ENCODE measurements at regions not wholly inside any gene's neighbourhood (a gene's known extent, or its start where the extent isn't known, plus 50 kb on each side); places are given as distances from the start of the nearest gene placed in this dataset.

DNA sequence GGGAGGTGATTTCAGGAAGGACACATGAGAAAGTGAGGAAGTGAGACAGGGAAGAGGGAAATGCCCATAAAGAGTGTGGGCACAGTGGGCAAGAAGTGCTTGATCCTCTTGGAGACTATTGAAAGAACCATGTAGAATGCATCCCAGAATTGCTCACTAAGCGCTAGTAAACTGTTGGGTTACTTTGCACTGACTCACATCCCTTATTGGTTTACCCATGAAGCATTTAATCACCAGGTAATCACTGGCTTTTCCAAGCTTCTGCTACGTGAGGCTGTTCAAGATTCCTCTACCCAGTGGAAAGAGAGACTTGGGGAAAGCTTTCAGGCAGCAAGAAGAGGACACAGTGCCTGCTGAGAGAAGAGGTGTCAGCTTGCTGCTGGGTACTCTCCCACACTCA, 410.0 kb upstream of the JAG1 start:
- no peak for DNase-seq (ENCODE audit: low read depth)

- no peak for DNase-seq (ENCODE audit: low read depth)
Observed at GRCh38 chr20:11084508-11084907, 410.7 kb upstream of the JAG1 start.

GRCh38 chr20:11086970-11087369, 413.2 kb upstream of the JAG1 start:
- no peak for DNase-seq (ENCODE audit: low read depth)

GRCh38 chr20:11090751-11091150, 417.0 kb upstream of the JAG1 start:
- DNase-seq (ENCODE audit: low read depth): no peak

DNA sequence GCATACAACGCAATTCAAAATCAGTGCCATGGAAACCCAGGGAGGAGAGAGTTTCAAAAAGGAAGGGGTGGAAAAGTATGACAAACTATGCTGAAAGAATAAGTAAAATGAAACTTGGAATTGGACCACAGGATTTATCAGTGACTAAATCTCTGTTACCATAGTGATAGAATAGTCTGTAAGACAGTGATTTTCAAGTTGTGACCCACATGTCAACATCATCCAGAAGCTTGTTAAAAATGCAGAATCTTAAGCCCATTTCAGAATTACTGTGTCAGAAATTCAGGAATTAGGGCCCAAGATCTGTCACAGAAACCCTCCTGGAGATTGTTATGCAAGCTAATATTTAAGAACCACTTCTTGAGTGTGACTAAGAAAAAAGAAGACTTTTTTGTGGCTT, 417.7 kb upstream of the JAG1 start:
- no peak for DNase-seq (ENCODE audit: low read depth)

DNA sequence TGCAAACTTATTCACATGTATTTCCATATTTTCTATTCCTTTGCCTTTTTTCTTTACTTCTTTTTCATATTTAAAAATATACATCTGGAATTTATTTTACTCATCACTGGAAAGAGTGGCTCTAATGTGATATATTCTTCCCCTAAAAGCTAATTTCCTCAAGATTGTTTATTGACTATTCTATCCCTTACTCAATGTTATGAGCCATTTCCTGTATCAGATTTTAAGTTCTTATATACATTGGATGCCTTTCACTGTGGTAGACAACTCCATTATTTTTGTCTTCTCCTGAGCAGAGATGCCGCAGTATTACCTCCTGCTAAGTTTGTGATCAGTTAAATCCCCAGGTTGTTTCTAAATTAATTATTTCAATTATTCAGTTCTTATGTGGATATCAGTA, 418.4 kb upstream of the JAG1 start:
- DNase-seq (ENCODE audit: low read depth): no peak

DNA sequence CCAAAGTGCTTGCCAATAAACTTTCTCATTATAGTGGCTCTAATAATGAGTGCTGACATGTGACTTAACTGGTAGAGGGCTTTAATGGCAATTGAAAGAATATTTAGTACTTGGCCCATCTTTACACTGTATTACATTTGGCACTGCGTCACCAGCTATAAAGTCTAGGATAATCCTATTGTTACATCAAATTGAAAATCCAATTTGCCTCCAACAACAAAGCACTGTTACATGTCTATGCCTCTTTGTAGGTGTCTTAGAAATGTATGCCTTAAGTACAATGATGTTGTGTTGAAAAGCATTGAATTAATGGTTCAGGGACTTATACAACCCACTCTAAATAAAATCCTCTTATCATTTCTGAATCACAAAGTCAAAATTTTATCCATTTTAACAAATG, 420.4 kb upstream of the JAG1 start:
- no peak for DNase-seq (ENCODE audit: low read depth)

GRCh38 chr20:11094711-11095110, 420.9 kb upstream of the JAG1 start:
- DNase-seq (ENCODE audit: low read depth): no peak

DNA sequence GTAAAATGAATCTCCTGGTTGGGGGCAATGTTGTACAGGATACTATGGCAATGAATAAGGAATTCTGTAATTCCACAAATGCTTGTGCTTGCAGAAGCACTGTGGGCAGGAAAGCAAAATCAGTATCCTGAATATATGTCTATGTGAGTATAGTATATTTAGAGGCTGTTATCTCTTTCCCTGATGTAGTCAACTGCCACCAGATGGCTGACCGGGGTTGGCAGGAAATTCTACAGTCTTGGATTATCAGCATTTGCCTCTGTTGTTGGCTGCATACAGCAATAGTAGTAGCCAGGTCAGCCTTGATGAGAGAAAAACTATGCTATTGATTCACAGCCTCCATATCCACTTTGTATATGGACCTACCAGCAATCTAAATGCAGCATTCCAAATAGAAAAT, 425.1 kb upstream of the JAG1 start:
- no peak for DNase-seq (ENCODE audit: low read depth)

- no peak for DNase-seq (ENCODE audit: low read depth)
Observed at GRCh38 chr20:11101243-11101642, 427.4 kb upstream of the JAG1 start.

DNA sequence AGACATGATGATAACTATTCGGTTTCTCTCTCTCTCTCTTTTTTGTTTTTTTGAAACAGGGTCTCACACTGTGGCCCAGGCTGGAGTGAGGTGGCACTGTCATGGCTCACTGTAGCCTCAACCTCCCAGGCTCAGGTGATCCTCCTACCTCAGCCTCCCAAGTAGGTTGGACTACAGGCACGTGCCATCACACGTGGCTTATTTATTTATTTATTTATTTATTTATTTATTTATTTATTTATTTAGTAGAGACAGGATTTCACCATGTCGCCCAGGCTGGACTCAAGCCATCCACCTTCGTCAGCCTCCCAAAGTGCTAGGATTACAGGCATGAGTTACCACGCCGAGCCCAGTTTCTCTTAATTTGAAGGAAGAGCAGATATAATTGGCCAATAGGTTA, 427.9 kb upstream of the JAG1 start:
- DNase-seq (ENCODE audit: low read depth): no peak

- no peak for DNase-seq (ENCODE audit: low read depth)
Observed at GRCh38 chr20:11103866-11104265, 430.1 kb upstream of the JAG1 start.

- DNase-seq (ENCODE audit: low read depth): no peak
Observed at GRCh38 chr20:11108102-11108810, 434.5 kb upstream of the JAG1 start.

DNA sequence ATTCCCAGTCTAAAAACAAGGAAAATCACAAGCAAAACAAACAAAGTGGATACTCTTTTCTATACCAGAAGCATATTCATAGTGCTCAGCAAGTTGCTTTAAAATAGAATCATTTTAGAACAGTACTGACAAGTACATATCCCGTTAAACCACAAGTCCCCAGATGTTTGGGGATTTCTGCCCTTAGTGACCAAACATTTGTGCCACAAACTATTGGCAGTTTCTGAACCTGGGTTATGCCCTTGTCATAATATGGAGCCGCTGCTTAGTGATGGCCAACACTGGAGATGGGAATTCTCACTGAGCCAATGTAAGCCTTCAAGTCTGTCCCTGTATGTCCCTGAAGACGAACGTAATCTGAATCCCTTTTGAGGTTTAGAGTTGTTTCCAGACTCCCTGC, 436.7 kb upstream of the JAG1 start:
- no peak for DNase-seq (ENCODE audit: low read depth)

- no peak for DNase-seq (ENCODE audit: low read depth)
Observed at GRCh38 chr20:11111191-11111590, 437.4 kb upstream of the JAG1 start.

DNA sequence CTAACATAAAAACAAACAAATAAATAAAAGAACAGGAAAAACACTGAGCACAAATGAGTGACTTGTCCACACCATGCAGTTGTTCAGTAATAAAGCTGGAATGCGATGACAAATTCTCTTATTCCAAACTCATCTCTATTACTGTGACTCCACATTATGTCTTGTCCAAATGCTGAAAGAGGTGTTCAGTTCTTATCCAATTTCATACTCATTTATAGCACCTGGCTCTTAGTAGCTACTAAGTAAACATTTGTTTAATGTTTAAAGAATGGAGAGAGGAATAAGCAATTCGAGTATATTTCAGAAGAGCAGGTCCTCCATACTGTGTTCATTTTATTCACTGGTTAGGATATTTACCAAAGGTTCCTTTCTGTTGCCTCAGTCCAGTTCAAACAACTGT, 439.0 kb upstream of the JAG1 start:
- no peak for DNase-seq (ENCODE audit: low read depth)

- no peak for DNase-seq (ENCODE audit: low read depth)
Observed at GRCh38 chr20:11114382-11114781, 440.6 kb upstream of the JAG1 start.

DNA sequence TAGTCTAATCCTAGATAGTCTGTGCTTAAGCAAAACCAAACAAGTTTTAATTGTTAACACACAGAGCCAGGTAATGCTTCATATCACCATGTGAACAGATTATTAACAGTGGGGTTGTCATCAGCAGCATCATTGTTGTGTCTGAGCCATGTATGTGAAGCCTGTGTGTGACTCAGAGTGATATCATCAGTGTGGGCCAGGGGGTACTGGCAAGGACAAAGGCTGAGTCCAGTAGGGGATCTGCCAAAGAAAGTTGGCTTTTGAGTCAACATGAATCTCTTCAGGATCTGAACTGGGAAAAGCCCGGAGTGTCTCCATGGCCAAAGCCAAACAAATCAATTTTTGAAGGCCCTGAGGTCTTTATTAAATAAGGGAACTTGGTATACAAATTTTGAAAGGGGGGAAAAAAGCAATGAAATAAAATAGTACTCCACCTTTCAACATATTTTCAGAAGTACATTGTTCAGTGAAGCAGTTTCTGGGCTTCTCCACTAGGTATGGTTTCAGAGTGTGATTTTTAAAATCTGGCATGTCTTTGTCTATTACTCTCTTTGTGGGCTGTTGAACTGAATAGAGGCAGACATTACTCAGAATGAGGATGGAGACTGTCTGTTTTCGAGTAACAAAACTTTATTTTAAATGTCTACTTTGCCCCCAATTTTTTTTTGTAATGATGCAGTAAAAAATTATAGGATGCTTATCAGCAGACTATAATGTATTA, 444.2 kb upstream of the JAG1 start:
- DNase-seq (ENCODE audit: low read depth): no peak

- DNase-seq (ENCODE audit: low read depth): no peak
Observed at GRCh38 chr20:11118802-11119380, 445.1 kb upstream of the JAG1 start.

GRCh38 chr20:11119573-11119972, 445.8 kb upstream of the JAG1 start:
- no peak for DNase-seq (ENCODE audit: low read depth)

- DNase-seq (ENCODE audit: low read depth): no peak
Observed at GRCh38 chr20:11120431-11120830, 446.6 kb upstream of the JAG1 start.

GRCh38 chr20:11124849-11125505, 451.2 kb upstream of the JAG1 start:
- no peak for DNase-seq (ENCODE audit: low read depth)

DNA sequence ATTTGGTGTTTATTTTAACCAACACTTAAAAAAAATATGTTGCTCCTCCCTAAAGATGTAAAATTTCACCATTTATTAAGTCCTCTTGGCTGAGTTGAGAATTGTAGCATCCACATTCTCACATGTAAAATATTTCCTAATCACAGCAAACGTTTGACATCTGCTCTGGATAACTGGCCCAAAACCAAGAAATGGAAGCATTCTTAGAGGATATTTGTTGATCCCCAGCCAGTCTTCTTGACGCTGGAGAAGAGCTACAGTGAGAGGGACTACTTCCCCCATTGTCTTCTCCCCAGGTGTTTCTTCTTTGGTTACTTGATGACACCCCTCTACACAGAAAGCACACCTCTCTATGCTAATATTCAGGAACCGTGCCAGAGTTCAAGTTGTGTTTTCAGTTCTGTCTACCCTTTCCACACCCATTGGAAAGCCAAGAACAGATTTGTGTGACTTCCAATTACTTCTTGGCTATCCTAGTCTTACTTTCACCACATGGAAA, 454.5 kb upstream of the JAG1 start:
- DNase-seq (ENCODE audit: low read depth): no peak

Measured in GM04504 (cell line).